CD14-positive monocyte (primary cell): ENCODE measurements at regions not wholly inside any gene's neighbourhood (a gene's known extent, or its start where the extent isn't known, plus 50 kb on each side); places are given as distances from the start of the nearest gene placed in this dataset.

Source experiments
- DNase-seq, 3 donors: peaks; one replicate each; pipeline ENCODE4 v3.0.0-alpha.2; 2011 to 2022
- H2AFZ ChIP-seq: 2 replicates; pipeline ENCODE4 v1.6.0; 2012; ENCODE audit warnings: mild to moderate bottlenecking, low read depth, low read length, inconsistent platforms; ENCODE audit not compliant: insufficient read depth, poor library complexity, severe bottlenecking
- H3K27ac ChIP-seq, 2 donors: 1 replicate in 1 of 2; 2 replicates in 1 of 2; pipeline ENCODE4 v1.5.1; 2012 to 2013; ENCODE audit warnings: low read length in 2 of 2, control low read depth in 1 of 2, inconsistent platforms in 1 of 2, low read depth in 1 of 2, mild to moderate bottlenecking in 1 of 2
- H3K27me3 ChIP-seq, 2 donors: one replicate each; pipeline versions ENCODE4 v1.6.0 to v1.6.1; 2011 to 2013; ENCODE audit warnings: low read length in 2 of 2; ENCODE audit not compliant: control insufficient read depth in 2 of 2, insufficient read depth in 2 of 2
- H3K36me3 ChIP-seq, 2 donors: replicated peaks in 1 of 2; 1 replicate in 1 of 2; 2 replicates in 1 of 2; pipeline versions ENCODE4 v1.5.1 to v1.6.1; 2012 to 2013; ENCODE audit warnings: low read length in 2 of 2, control low read depth in 1 of 2, inconsistent platforms in 1 of 2, mild to moderate bottlenecking in 1 of 2; ENCODE audit not compliant: insufficient read depth in 2 of 2, control insufficient read depth in 1 of 2
- H3K4me1 ChIP-seq, 2 donors: 1 replicate in 1 of 2; 2 replicates in 1 of 2; pipeline versions ENCODE4 v1.5.1 to v1.6.1; 2012 to 2013; ENCODE audit warnings: low read length in 2 of 2, control low read depth in 1 of 2, inconsistent platforms in 1 of 2, mild to moderate bottlenecking in 1 of 2, moderate library complexity in 1 of 2; ENCODE audit not compliant: insufficient read depth in 2 of 2, control insufficient read depth in 1 of 2
- H3K4me2 ChIP-seq: replicated peaks from 2 replicates; pipeline ENCODE3; 2012; ENCODE audit warnings: low read length, moderate library complexity, mild to moderate bottlenecking; ENCODE audit not compliant: poor library complexity, severe bottlenecking; ENCODE audit errors: extremely low read depth
- H3K4me3 ChIP-seq, 3 experiments: fragments of 200-600 bp in 1 of 3; sonication (generic) in 1 of 3; replicated peaks in 1 of 3; 1 replicate in 2 of 3; 2 replicates in 1 of 3; pipeline ENCODE4 v1.5.1; 2011 to 2013; ENCODE audit warnings: low read length in 3 of 3, mild to moderate bottlenecking in 3 of 3, control low read depth in 2 of 3, low read depth in 2 of 3, inconsistent platforms in 1 of 3, moderate library complexity in 1 of 3
- H3K79me2 ChIP-seq: 2 replicates; pipeline ENCODE4 v1.6.0; 2012; ENCODE audit warnings: mild to moderate bottlenecking, control low read depth, inconsistent platforms, low read length, moderate library complexity; ENCODE audit not compliant: insufficient read depth
- H3K9ac ChIP-seq: 2 replicates; pipeline ENCODE4 v1.6.0; 2017; ENCODE audit warnings: low read length, mild to moderate bottlenecking; ENCODE audit not compliant: insufficient read depth, poor library complexity, severe bottlenecking
- H3K9me3 ChIP-seq, 2 donors: replicated peaks in 1 of 2; 1 replicate in 1 of 2; 2 replicates in 1 of 2; pipeline versions ENCODE4 v1.5.1 to v1.6.1; 2012 to 2013; ENCODE audit warnings: low read length in 2 of 2, control low read depth in 1 of 2; ENCODE audit not compliant: control insufficient read depth in 1 of 2, insufficient read depth in 1 of 2
- H4K20me1 ChIP-seq: 2 replicates; pipeline ENCODE4 v1.6.0; 2012; ENCODE audit warnings: mild to moderate bottlenecking, low read length, control low read depth, moderate library complexity; ENCODE audit not compliant: insufficient read depth
- H3K27ac Mint-ChIP-seq, 7 donors: one replicate each; pipeline ENCODE4 v1.8.0; 2020; ENCODE audit warnings: mild to moderate bottlenecking in 7 of 7, mixed read lengths in 7 of 7, moderate library complexity in 6 of 7, inconsistent platforms in 2 of 7
- H3K27me3 Mint-ChIP-seq, 3 donors: one replicate each; pipeline ENCODE4 v1.8.0; 2021 to 2022; ENCODE audit warnings: low read depth in 3 of 3, mild to moderate bottlenecking in 3 of 3, mixed read lengths in 3 of 3, moderate library complexity in 3 of 3, inconsistent platforms in 1 of 3
- H3K36me3 Mint-ChIP-seq, 2 donors: one replicate each; pipeline ENCODE4 v1.8.0; 2020; ENCODE audit warnings: mixed read lengths in 2 of 2, inconsistent platforms in 1 of 2, mild to moderate bottlenecking in 1 of 2
- H3K4me1 Mint-ChIP-seq: one replicate; pipeline ENCODE4 v1.8.0; 2020; ENCODE audit warnings: mild to moderate bottlenecking, mixed read lengths
- H3K4me3 Mint-ChIP-seq, 2 donors: one replicate each; pipeline ENCODE4 v1.8.0; 2020; ENCODE audit warnings: mild to moderate bottlenecking in 2 of 2, mixed read lengths in 2 of 2, moderate library complexity in 1 of 2
- H3K9me3 Mint-ChIP-seq, 7 donors: one replicate each; pipeline ENCODE4 v1.8.0; 2020 to 2022; ENCODE audit warnings: mixed read lengths in 7 of 7, mild to moderate bottlenecking in 6 of 7, moderate library complexity in 6 of 7, inconsistent platforms in 2 of 7
- CTCF ChIP-seq: fragments of 200-600 bp; IDR thresholded peaks from one replicate; pipeline ENCODE4 v1.8.0; 2022; ENCODE audit warnings: antibody characterized with exemption, mild to moderate bottlenecking
- WGBS: methylation state at CpG from one replicate; pipeline ENCODE4 v1.1.5; 2013; ENCODE audit warnings: missing lambda C conversion rate; ENCODE audit not compliant: insufficient coverage; 5-methylcytosine and 5-hydroxymethylcytosine counted together
- intact Hi-C, 2 donors: fragments of 100-400 bp; cut with micrococcal nuclease; formaldehyde crosslinking; loops; one replicate each; pipeline versions ENCODE4 v1.15.0 to v1.15.1; 2023

DNA sequence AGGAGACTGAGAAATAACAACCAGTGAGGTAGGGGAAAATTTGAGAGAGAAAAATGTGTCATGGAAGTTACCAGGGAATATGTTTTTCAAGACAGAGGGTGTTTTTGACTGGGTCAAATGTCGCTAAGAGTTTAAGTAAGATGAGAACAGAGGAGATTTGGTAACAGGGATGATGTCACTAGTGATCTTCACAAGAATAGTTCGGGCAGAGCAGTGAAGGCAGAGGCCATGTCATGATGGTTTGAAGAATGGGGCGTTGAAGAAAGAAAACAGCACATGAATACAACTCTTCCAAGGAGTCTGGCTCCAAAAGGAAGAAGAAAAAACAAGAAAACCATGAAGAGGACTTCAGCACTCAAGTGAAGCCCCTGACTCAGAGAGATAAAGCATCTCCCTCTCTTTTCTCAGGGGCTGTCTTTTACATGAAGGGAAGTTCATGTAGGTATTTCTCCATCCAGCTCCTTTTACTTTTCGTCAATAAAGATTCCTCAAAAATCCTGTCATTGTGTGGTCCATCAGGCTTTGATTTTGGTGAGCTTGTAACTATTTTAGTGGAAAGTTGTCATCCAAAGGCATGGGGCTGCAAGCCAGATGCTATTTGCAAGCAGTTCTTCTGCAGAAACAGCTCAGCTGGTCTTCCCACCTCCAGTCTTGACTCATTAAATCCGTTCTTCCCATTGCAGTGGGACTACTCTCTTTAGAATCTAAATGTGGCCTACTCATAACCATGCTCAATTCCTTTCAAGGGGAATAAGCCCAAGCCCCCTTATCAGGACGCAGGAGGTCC lies 397.3 kb downstream of the LMX1A start:
- H3K27ac ChIP-seq, result no peak overlapping the region
- H3K79me2 ChIP-seq, result no peaks in the 10 kb centered on the region
- no peak overlapping the region for H3K4me2 ChIP-seq
- H2AFZ ChIP-seq, result no peak overlapping the region
- H3K4me3 Mint-ChIP-seq, result no peak overlapping the region
- H3K9ac ChIP-seq, result no peak overlapping the region
- no peaks in the 10 kb centered on the region for H3K36me3 Mint-ChIP-seq
- no peaks in the 10 kb centered on the region for H4K20me1 ChIP-seq
- no peaks in the 10 kb centered on the region for H3K27me3 ChIP-seq
- H3K4me1 Mint-ChIP-seq, result no peaks in the 10 kb centered on the region
- no peak overlapping the region for H3K27ac Mint-ChIP-seq
- 93% methylated on average over 3 of the region's 6 CpGs for WGBS
- intact Hi-C loops, result no loop called here
- no peaks in the 10 kb centered on the region for H3K9me3 ChIP-seq
- no peak for DNase-seq
- H3K4me1 ChIP-seq, result no peaks in the 10 kb centered on the region
- no peaks in the 10 kb centered on the region for H3K27me3 Mint-ChIP-seq
- H3K4me3 ChIP-seq, result no peak overlapping the region
- no peaks in the 10 kb centered on the region for H3K36me3 ChIP-seq
- peaks cover 0 to 7% (median 3%) of the 10 kb centered on the region in 7 donors for H3K9me3 Mint-ChIP-seq
- TF ChIP-seq CTCF, result no peak

- Histone ChIP-seq H2AFZ (no peak overlapping the region), H3K9me3 (peaks cover 4% of the 10 kb centered on the region in 2 donors), H3K9ac (no peak overlapping the region), H3K27me3 (no peaks in the 10 kb centered on the region), H3K4me3 (no peak overlapping the region), H3K4me2 (no peak overlapping the region), H3K27ac (no peak overlapping the region), H3K4me1 (no peaks in the 10 kb centered on the region), H3K79me2 (no peaks in the 10 kb centered on the region), H3K36me3 (no peaks in the 10 kb centered on the region), H4K20me1 (no peaks in the 10 kb centered on the region)
- WGBS, result no CpG with 5 or more reads among the region's 3 CpGs
- Mint-ChIP-seq H3K4me3 (no peak overlapping the region), H3K9me3 (peaks cover 0 to 11% (median 2%) of the 10 kb centered on the region in 7 donors), H3K27me3 (peaks cover 0 to 1% (median 0%) of the 10 kb centered on the region in 3 donors), H3K36me3 (no peaks in the 10 kb centered on the region), H3K27ac (peak overlapping the region in 1 of 7 donors; percentile 11), H3K4me1 (no peaks in the 10 kb centered on the region)
- no peak for DNase-seq
- no peak for TF ChIP-seq CTCF
- intact Hi-C loops, result no loop called here
Observed at GRCh38 chr1:164953815-164954214, 394.8 kb downstream of the PBX1 start.
